GM12878 (cell line): ENCODE measurements at regions not wholly inside any gene's neighbourhood (a gene's known extent, or its start where the extent isn't known, plus 50 kb on each side); places are given as distances from the start of the nearest gene placed in this dataset.

Experiments
- ATAC-seq: fragments of 200-7000 bp; cut with Tn5 transposase; 3 replicates; pipeline ENCODE4 v1.9.1; 2020; ENCODE audit warnings: mild to moderate bottlenecking, moderate library complexity
- BruUV-seq: library from RNA; stranded (reverse); fragments of 400-500 nt; replicated peaks from 2 replicates; lab custom pipeline; 2021; lab: Mats Ljungman, UMichigan
- CTCF ChIA-PET: fragments of 300-600 bp; sonication (Branson Sonifier 250); formaldehyde crosslinking; extraction: SDS; loops from one replicate; lab custom pipeline; 2021; ENCODE audit warnings: inconsistent platforms; lab: Yijun Ruan, JAX
- POLR2A ChIA-PET: fragments of 350-600 bp; formaldehyde crosslinking; extraction: SDS; loops from one replicate; lab custom pipeline; 2021; ENCODE audit warnings: inconsistent platforms; lab: Charles Lee
- RAD21 ChIA-PET: fragments of 300-600 bp; sonication (Branson Sonifier 250); formaldehyde crosslinking; loops from one replicate; lab custom pipeline; 2023; ENCODE audit warnings: antibody characterized with exemption; ENCODE audit not compliant: unreplicated experiment; lab: Charles Lee
- SMC1A ChIA-PET: fragments of 300-600 bp; sonication (Branson Sonifier 250); formaldehyde crosslinking; loops from one replicate; lab custom pipeline; 2023; ENCODE audit not compliant: unreplicated experiment, uncharacterized antibody; lab: Charles Lee
- DNase-seq: peaks from one replicate; pipeline ENCODE4 v3.0.0-alpha.2; 2011; ENCODE audit warnings: low read depth, low spot score
- FAIRE-seq: peaks from 3 replicates; lab custom pipeline; 2011; peaks lifted over from hg19 to GRCh38; lab: Jason Lieb, UNC
- H2AFZ ChIP-seq: 2 replicates; pipeline ENCODE4 v1.6.0; 2011; ENCODE audit warnings: low read depth, low read length, control low read depth; ENCODE audit not compliant: control insufficient read depth
- H3K27ac ChIP-seq: 2 replicates; pipeline ENCODE4 v1.5.1; 2011; ENCODE audit warnings: control low read depth; ENCODE audit not compliant: control insufficient read depth, insufficient read depth
- H3K27me3 ChIP-seq, 2 experiments: replicated peaks in 1 of 2; 2 replicates each; pipeline versions ENCODE4 v1.6.0 to v1.6.1; 2011; ENCODE audit warnings: low read length in 1 of 2; ENCODE audit not compliant: control insufficient read depth in 2 of 2, insufficient read depth in 2 of 2
- H3K36me3 ChIP-seq, 2 experiments: 2 replicates each; pipeline ENCODE4 v1.5.1; 2011; ENCODE audit warnings: low read length in 1 of 2; ENCODE audit not compliant: control insufficient read depth in 2 of 2, insufficient read depth in 2 of 2
- H3K4me1 ChIP-seq: 2 replicates; pipeline ENCODE4 v1.6.1; 2011; ENCODE audit warnings: mild to moderate bottlenecking, low read length, moderate library complexity, mixed read lengths; ENCODE audit not compliant: control insufficient read depth, insufficient read depth
- H3K4me2 ChIP-seq: 2 replicates; pipeline ENCODE4 v1.6.0; 2011; ENCODE audit warnings: control low read depth; ENCODE audit not compliant: control insufficient read depth, insufficient read depth
- H3K4me3 ChIP-seq: fragments of 200-600 bp; sonication (generic); 2 replicates; pipeline ENCODE4 v1.5.1; 2016
- H3K79me2 ChIP-seq: 2 replicates; pipeline ENCODE4 v1.6.0; 2011; ENCODE audit warnings: low read length; ENCODE audit not compliant: control insufficient read depth, insufficient read depth
- H3K9ac ChIP-seq: 2 replicates; pipeline ENCODE4 v1.8.0; 2011; ENCODE audit warnings: low read length, control low read depth, mixed read lengths; ENCODE audit not compliant: control insufficient read depth, insufficient read depth
- H3K9me3 ChIP-seq: replicated peaks from 3 replicates; pipeline ENCODE4 v1.5.1; 2011; ENCODE audit warnings: mild to moderate bottlenecking, low read length; ENCODE audit not compliant: control insufficient read depth, insufficient read depth
- H4K20me1 ChIP-seq: 2 replicates; pipeline ENCODE4 v1.6.0; 2011; ENCODE audit not compliant: control insufficient read depth, insufficient read depth
- CHD1 ChIP-seq: IDR thresholded peaks from 2 replicates; pipeline ENCODE4 v1.6.1; 2012; ENCODE audit warnings: low read depth, low read length, improper control_type of control experiment
- CREM ChIP-seq: IDR thresholded peaks from 2 replicates; pipeline ENCODE4 v1.6.1; 2014; ENCODE audit warnings: antibody characterized with exemption, low read depth
- NBN ChIP-seq: fragments of 450-650 bp; IDR thresholded peaks from 2 replicates; pipeline ENCODE4 v1.6.1; 2016
- NFIC ChIP-seq: IDR thresholded peaks from 2 replicates; pipeline ENCODE4 v1.6.1; 2012; ENCODE audit warnings: low read depth, mild to moderate bottlenecking, inconsistent platforms, low read length, moderate library complexity
- NR2C1 ChIP-seq: fragments of 450-650 bp; IDR thresholded peaks from 2 replicates; pipeline ENCODE4 v1.6.1; 2017; ENCODE audit warnings: antibody characterized with exemption, mild to moderate bottlenecking, moderate library complexity
- NR2C2 ChIP-seq: IDR thresholded peaks from 2 replicates; pipeline ENCODE4 v1.6.1; 2011; ENCODE audit warnings: borderline replicate concordance, low read depth; ENCODE audit not compliant: control insufficient read depth, insufficient read length
- RAD21 ChIP-seq: IDR thresholded peaks from 2 replicates; pipeline ENCODE4 v1.6.1; 2011; ENCODE audit warnings: mild to moderate bottlenecking, low read depth, low read length, moderate library complexity; ENCODE audit not compliant: insufficient read depth
- TCF7 ChIP-seq: IDR thresholded peaks from 2 replicates; pipeline ENCODE4 v1.6.1; 2014; ENCODE audit warnings: antibody characterized with exemption, borderline replicate concordance
- WGBS: methylation state at CpG from one replicate; pipeline ENCODE4 v1.1.6; 2016; ENCODE audit warnings: low lambda C conversion rate; ENCODE audit not compliant: insufficient replicate concordance, insufficient coverage; ENCODE audit errors: missing lambda C conversion rate; 5-methylcytosine and 5-hydroxymethylcytosine counted together
- in situ Hi-C: fragments of 300-500 bp; cut with MboI; formaldehyde crosslinking; loops from 9 replicates; pipeline ENCODE4 v1.14.3; 2018; ENCODE audit warnings: mixed read lengths
- intact Hi-C: fragments of 100-400 bp; cut with micrococcal nuclease; formaldehyde crosslinking; loops from one replicate; pipeline ENCODE4 v1.14.2; 2022; ENCODE audit not compliant: unreplicated experiment

GRCh38 chr12:24360461-24360860 is 411.0 kb upstream of the SOX5 start:
- no peak overlapping the region for H3K9ac ChIP-seq
- SMC1A ChIA-PET: interaction anchor here (1.0 to 1.3 kb wide), 4 partner anchors 46 to 477 kb away, joined by 3 to 6 read pairs (median 4); no protein-coding TSS in a partner anchor

GRCh38 chr12:24360057-24360456 is 410.6 kb upstream of the SOX5 start:
- RAD21 ChIA-PET: interaction anchor here (0.7 kb wide), 1 partner anchor 92 kb away, joined by 3 read pairs; no protein-coding TSS in a partner anchor
- WGBS: 0% methylated on average over 1 of the region's 1 CpG
- ATAC-seq (no peak), DNase-seq (no peak), FAIRE-seq (no peak)
- Histone ChIP-seq H4K20me1 (no peaks in the 10 kb centered on the region), H3K9me3 (no peaks in the 10 kb centered on the region; the same call in 2 of the 3 replicates), H3K4me2 (peak overlapping the region; percentile 43; the same call in 1 of the 2 replicates), H3K79me2 (no peaks in the 10 kb centered on the region), H3K9ac (no peak overlapping the region), H3K4me3 (no peak overlapping the region), H3K36me3 (no peaks in the 10 kb centered on the region), H3K4me1 (peaks cover 11% of the 10 kb centered on the region; the same call in 1 of the 2 replicates), H3K27ac (no peak overlapping the region), H3K27me3 (peaks cover 0 to 2% of the 10 kb centered on the region in 2 experiments; a peak in 2 of 4 replicates), H2AFZ (no peak overlapping the region)
- intact Hi-C loops (loop anchor here (5.0 to 10.0 kb wide), 3 partner anchors 255 to 475 kb away; no protein-coding TSS in a partner anchor), in situ Hi-C loops (no loop called here)
- TF ChIP-seq CREM (no peak), RAD21 (0 out of 2 replicates have a peak, but pooled peaks have one; percentile 12)
- BruUV-seq: no TSS peak
- CTCF ChIA-PET: interaction anchor here (2.0 kb wide), 1 partner anchor 418 kb away, joined by 4 read pairs; no protein-coding TSS in a partner anchor
- SMC1A ChIA-PET: interaction anchor here (1.0 to 1.3 kb wide), 4 partner anchors 46 to 478 kb away, joined by 3 to 6 read pairs (median 4); no protein-coding TSS in a partner anchor
- POLR2A ChIA-PET: no interaction called here

More at GRCh38 chr12:24360461-24360860, 411.0 kb upstream of the SOX5 start:
- no peak for DNase-seq
- Histone ChIP-seq H3K79me2 (no peaks in the 10 kb centered on the region), H3K27ac (no peak overlapping the region), H3K4me2 (peak overlapping the region; percentile 43; the same call in 1 of the 2 replicates), H3K4me3 (no peak overlapping the region), H4K20me1 (no peaks in the 10 kb centered on the region), H3K9me3 (no peaks in the 10 kb centered on the region; the same call in 2 of the 3 replicates), H2AFZ (no peak overlapping the region), H3K27me3 (peaks cover 0 to 2% of the 10 kb centered on the region in 2 experiments; a peak in 2 of 4 replicates)
- CTCF ChIA-PET: interaction anchor here (2.0 kb wide), 1 partner anchor 418 kb away, joined by 4 read pairs; no protein-coding TSS in a partner anchor
- peak; percentile 61 for ATAC-seq
- RAD21 ChIA-PET: interaction anchor here (0.7 kb wide), 1 partner anchor 92 kb away, joined by 3 read pairs; no protein-coding TSS in a partner anchor
- intact Hi-C loops: loop anchor here (5.0 to 10.0 kb wide), 3 partner anchors 256 to 474 kb away; no protein-coding TSS in a partner anchor
- FAIRE-seq: no peak
- WGBS: 3% methylated on average over 4 of the region's 4 CpGs
- TF ChIP-seq NFIC: no peak
- TF ChIP-seq CHD1: no peak
- TF ChIP-seq TCF7: no peak
- TF ChIP-seq NR2C2: no peak
- no peak for TF ChIP-seq NBN
- no peak for TF ChIP-seq NR2C1
- TF ChIP-seq, all 136 proteins: peak for 0
- in situ Hi-C loops: no loop called here
- BruUV-seq: no TSS peak
- peaks cover 11% of the 10 kb centered on the region; the same call in 1 of the 2 replicates for H3K4me1 ChIP-seq
- POLR2A ChIA-PET: no interaction called here
- no peaks in the 10 kb centered on the region for H3K36me3 ChIP-seq
